ENCODE measurements at regions not wholly inside any gene's neighbourhood (a gene's known extent, or its start where the extent isn't known, plus 50 kb on each side); places are given as distances from the start of the nearest gene placed in this dataset.

DNA sequence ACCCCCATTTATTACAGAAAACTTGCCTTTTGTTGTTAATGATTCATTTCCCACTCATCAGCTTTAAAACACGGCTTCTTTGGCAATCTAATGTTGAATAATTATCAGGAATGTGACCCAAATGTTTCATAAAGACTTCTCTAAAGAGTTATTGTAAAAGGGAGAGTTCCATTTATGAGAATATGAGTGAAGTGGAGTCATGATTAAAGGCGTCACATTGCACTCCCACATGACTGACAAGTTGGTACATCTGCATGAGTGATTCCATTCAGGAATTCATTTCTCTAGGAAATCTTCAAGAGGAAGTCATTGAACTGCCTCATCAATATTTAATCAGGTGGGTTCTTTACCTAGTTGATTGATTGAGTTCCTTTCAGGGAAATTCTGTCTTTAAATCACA, 184.8 kb downstream of the LNPK start:
- DNase-seq (ENCODE audit: low read depth), result no peak
- TF ChIP-seq, protein P1, sequence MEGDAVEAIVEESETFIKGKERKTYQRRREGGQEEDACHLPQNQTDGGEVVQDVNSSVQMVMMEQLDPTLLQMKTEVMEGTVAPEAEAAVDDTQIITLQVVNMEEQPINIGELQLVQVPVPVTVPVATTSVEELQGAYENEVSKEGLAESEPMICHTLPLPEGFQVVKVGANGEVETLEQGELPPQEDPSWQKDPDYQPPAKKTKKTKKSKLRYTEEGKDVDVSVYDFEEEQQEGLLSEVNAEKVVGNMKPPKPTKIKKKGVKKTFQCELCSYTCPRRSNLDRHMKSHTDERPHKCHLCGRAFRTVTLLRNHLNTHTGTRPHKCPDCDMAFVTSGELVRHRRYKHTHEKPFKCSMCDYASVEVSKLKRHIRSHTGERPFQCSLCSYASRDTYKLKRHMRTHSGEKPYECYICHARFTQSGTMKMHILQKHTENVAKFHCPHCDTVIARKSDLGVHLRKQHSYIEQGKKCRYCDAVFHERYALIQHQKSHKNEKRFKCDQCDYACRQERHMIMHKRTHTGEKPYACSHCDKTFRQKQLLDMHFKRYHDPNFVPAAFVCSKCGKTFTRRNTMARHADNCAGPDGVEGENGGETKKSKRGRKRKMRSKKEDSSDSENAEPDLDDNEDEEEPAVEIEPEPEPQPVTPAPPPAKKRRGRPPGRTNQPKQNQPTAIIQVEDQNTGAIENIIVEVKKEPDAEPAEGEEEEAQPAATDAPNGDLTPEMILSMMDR (conservative IDR thresholded peaks at IDR 0.05; ENCODE audit: low read depth, low read length), result no peak
- no peak overlapping the region for H3K4me3 ChIP-seq (ENCODE audit: low read depth, low read length)

DNA sequence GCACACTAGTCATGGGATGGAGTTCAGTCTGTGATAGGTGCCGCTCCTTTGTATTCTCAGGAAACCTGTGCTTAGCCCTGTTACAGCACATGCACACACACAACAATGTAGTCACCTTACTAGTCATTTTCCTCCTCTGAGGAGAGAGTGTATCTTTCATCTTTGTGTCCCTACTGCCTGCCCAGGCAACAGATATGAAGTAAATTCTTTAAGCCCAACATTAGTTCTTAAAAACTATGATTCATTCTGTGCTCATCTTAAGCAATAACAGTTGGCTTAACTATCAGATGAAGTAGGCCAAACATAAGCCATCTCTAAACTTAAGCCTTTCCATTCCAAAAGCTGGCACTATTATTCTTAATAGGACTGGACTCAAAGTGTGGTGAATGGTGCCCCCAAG, 186.5 kb downstream of the LNPK start:
- no peak for DNase-seq (ENCODE audit: low read depth)
- H3K4me3 ChIP-seq (ENCODE audit: low read depth, low read length), result no peak overlapping the region
- TF ChIP-seq, protein P1 (conservative IDR thresholded peaks at IDR 0.05; ENCODE audit: low read depth, low read length), result no peak

DNA sequence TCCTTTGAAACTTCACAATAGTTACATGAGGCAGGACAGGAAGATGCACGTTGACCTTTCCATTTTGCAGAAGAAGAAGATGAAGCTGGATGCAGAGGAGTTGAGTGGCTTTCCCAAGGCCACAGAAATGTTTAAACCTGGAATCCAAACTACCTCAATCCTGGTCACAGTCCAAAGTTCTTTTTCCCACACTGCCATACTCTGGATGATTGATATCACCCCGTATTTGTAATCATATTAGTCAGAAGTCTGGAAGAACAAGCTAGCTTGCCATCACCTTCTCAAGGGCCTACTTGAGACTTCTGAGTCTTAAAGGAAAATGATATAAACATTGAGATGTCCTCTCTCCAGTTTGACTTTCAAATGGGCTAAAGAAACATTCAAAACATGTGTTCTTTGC, 190.1 kb downstream of the LNPK start:
- no peak overlapping the region for H3K4me3 ChIP-seq (ENCODE audit: low read depth, low read length)
- no peak for DNase-seq (ENCODE audit: low read depth)
- TF ChIP-seq, protein P1 (conservative IDR thresholded peaks at IDR 0.05; ENCODE audit: low read depth, low read length), result no peak

DNA sequence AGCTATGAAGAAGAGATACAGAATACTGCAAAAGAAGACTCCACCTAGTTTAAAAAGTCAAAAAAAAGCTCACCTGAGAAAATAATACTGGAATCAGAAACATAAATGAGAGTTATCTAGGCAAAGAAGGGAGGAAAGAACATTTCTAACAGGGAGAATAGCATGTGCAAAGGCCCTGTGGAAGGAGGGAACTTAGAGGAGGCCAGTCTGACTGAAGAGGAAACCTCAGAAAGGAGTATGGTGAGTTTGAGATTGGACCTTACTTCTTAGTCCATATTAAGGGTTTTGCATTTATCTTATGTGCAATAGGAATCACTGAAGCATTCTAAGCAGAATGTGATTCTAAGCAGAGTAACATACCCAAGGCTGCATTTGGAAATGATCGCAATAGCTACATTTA, 193.2 kb downstream of the LNPK start:
- no peak for DNase-seq (ENCODE audit: low read depth)
- TF ChIP-seq, protein P1 (conservative IDR thresholded peaks at IDR 0.05; ENCODE audit: low read depth, low read length), result no peak
- no peak overlapping the region for H3K4me3 ChIP-seq (ENCODE audit: low read depth, low read length)

DNA sequence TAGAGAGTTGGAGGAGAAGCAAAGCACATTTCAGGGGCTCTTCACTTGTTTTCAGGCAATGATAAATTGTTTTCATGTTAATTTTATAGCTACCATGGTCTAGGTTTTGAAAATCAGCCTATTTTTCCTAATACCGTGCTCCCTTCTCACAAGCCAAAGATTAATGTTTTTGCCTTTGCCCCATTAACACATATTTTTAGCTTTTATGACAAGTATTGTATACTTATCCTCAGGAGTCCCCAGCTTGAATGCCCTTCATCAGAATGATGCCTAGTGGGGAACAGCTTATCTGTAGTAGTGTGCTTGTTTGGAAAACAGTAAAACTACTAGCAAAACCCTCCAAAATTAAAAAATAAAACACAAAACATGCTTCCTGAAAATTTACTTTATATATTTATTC, 194.0 kb downstream of the LNPK start:
- TF ChIP-seq, protein P1 (conservative IDR thresholded peaks at IDR 0.05; ENCODE audit: low read depth, low read length), result no peak
- H3K4me3 ChIP-seq (ENCODE audit: low read depth, low read length), result no peak overlapping the region
- no peak for DNase-seq (ENCODE audit: low read depth)

DNA sequence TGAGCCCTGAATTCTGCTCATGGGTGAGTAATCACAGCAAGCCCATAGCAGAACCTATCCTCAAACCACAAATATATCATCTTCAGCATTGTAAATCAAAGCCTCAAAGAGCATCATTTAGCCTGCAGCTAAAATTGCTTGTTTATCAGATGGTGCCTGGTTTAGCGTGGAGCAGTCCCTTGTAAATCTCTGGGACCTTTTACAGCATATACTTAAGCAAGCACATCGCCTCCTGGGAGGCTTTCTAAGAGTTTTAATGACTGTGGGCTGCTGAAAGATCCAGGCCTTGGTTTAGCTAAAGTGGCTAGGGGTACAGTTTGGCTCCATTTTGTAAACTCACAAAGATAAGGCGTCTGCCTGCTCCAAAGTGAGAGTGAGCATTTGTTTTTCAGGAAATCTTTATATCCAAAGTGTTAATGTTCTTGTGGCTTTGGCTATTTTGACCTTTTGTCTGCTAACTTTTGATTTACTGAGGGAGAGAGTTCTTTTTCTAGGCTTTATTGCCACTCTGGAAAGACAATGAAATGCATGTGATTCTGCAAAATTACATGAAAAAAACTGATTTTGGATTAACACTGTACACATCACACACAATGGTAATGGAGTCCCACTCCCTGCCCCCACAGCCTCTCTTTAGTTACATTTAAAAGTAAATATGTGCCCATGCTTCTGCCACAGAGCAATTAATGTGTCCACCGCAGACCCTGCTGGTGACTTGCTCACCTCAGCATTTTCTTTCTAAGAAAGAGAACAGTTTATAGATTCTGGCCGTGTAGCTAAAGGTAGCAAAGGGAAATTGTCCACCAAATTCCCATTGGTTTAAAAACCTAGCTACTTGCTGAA, 194.8 kb downstream of the LNPK start:
- no peak overlapping the region for H3K4me3 ChIP-seq (ENCODE audit: low read depth, low read length)
- TF ChIP-seq, protein P1 (conservative IDR thresholded peaks at IDR 0.05; ENCODE audit: low read depth, low read length), result no peak
- no peak for DNase-seq (ENCODE audit: low read depth)

DNA sequence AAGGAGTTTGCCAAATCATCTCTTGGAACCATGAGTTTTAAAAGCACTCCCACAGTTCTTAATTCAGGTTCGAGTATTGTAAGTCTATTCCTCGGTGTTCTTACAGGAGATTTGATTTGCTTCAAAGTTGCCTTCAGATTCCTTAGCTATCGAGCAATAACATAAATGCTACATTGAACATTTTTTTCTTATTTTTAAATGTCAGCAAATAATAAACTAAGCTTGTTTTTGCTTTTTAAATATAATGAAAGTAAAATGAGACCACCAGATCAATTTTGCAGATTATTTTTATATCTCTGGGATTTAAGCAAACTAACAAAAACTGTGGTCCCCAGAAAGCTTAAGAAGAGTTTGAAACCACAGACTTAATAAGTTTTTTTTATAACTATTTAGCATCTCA, 195.5 kb downstream of the LNPK start:
- TF ChIP-seq, protein P1 (conservative IDR thresholded peaks at IDR 0.05; ENCODE audit: low read depth, low read length), result no peak
- no peak overlapping the region for H3K4me3 ChIP-seq (ENCODE audit: low read depth, low read length)
- DNase-seq (ENCODE audit: low read depth), result no peak
